ENCODE measurements at regions not wholly inside any gene's neighbourhood (a gene's known extent, or its start where the extent isn't known, plus 50 kb on each side); places are given as distances from the start of the nearest gene placed in this dataset.

DNA sequence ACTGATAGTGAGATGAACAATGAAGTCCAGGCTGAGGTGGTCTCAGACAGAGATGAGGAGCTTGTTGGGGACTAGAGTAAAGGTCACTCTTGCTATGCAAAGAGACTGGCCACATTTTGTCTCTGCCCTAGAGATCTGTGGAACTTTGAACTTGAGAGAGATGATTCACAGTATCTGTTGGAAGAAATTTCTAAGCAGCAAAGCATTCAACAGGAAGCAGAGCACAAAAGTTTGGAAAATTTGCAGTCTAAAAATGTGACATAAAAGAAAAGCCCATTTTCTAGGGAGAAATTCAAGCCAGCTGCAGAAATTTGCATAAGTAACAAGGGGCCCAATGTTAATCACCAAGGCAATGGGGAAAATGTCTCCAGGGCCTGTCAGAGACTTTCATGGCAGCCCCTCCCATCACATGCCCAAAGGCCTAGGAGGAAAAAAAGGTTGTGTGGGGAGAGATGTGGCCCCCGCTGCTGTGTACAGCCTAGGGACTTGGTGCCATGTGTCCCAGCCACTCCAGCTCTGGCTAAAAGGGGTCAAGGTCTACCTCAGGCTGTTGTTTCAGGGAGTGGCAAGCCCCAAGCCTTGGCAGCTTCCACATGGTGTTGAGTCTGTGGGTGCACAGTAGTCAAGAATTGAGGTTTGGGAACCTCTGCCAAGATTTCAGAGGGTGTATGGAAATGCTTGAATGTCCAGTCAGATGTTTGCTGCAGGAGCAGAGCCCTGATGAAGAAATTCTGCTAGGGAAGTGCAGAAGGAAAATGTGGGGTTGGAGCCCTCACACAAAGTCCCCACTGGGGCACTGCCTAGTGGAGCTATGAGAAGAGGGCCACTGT, 262.8 kb downstream of the DKK2 start:
- no peak for DNase-seq (ENCODE audit: low read depth in 2 of 3, low spot score in 2 of 3)

DNA sequence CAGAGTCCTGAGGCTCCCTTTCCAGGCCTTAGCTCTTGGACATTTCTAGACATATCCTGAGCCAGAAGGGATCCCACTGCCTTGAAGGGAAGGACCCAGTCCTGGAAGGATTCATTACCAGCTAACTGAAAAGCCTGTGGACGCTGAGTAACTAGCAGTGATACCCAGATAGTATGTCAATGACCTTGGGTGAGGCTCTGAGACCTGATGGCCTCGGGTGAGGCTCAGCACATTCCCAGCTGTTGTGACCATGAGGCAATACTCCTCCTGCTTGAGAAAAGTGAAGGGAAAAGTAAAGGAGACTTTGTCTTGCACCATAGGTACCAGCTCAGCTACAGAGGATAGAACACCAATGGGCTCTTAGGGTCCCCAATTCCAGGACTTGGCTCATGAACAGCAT, 268.1 kb downstream of the DKK2 start:
- DNase-seq (ENCODE audit: low read depth in 2 of 3, low spot score in 2 of 3), result no peak

DNA sequence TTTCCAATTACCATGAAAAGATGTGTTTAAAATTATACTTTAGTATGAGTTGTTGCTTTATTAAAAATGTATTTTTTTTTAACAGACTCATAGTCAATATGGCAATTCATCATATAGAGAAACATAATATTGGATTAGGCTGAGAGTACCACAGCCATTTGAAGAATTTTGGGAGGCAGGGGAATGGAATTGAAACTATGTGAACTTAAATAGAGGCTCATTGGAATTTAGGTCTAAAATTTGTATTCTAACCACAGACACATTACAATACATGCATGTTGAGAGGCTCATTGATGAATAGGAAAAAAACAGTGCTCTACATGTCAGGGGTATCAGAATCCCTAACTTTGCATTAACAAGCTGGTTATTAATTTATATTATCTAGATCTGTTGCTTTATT, 269.6 kb downstream of the DKK2 start:
- no peak for DNase-seq (ENCODE audit: low read depth in 2 of 3, low spot score in 2 of 3)

DNA sequence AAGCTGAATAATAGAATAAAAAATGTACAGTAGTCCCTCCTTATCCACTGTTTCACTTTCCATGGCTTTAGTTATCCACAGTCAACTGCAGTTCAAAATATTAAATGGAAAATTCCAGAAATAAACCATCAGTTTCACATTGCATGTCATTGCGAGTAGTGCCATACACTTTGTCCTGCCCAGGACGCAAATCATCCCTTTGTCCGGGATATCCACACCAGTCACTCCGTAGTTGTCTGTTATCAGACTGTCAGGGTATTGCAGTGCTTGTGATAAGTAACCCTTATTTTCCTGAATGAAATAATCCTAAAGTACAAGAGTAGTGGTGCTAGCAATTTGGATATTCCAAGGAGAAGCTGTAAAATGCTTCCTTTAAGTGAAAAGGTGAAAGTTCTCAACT, 271.3 kb downstream of the DKK2 start:
- no peak for DNase-seq (ENCODE audit: low read depth in 2 of 3, low spot score in 2 of 3)

DNA sequence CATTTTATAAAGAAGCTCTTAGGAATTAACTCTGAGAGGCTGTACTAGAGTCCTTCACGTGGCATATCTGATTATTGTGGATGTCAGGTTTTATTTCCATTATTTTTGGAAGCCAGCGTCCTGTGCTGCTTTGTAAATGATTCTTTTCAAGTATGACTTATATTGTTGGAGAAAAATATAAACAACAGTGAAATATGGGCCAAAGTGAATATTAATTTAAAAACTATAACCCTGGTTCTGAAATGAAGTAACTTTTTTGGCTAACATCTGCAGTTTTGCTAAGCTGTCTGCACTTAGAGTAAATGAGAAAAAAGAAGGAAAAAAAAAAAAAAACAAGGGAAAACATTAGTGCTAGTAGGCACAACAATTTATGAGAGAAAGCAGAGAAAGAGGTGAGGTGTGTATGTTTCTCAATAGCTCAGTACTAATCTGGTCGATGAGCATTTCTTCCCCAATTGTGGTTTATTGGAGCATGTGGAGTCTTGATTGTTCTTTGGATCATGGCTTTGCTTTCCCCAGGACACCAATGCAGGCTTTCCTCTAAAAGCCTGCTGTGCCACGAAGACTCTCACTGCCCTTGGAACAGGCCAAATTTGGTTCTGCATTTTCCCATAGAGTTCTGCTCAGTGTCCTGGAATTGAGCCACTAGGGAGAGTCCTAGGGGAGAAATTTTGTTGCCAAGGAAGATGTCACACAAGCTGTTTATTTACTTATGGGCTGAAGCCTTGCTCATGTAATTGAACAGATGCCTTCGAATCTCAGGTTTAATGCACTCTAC, 273.3 kb downstream of the DKK2 start:
- no peak for DNase-seq (ENCODE audit: low read depth in 2 of 3, low spot score in 2 of 3)

DNA sequence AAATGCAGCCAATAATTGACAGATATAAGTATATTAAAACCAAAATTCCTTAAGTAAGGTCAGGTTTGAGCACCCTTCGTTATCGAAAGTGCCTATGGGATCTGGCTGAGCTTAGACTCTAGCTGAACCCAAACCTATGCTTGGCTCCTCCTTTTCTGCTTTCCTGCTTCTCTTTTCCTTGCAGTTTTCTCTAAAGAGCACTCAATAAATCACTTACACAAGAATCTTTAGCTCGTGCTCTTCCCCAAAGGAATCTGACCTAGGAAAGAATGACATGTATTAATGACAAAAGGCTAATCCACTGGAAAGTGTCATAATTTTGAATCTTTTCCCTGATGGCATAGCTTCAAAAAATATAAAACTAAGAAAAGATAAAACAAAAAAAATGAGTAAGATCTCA, 282.7 kb downstream of the DKK2 start:
- DNase-seq (ENCODE audit: low read depth in 2 of 3, low spot score in 2 of 3), result no peak

DNA sequence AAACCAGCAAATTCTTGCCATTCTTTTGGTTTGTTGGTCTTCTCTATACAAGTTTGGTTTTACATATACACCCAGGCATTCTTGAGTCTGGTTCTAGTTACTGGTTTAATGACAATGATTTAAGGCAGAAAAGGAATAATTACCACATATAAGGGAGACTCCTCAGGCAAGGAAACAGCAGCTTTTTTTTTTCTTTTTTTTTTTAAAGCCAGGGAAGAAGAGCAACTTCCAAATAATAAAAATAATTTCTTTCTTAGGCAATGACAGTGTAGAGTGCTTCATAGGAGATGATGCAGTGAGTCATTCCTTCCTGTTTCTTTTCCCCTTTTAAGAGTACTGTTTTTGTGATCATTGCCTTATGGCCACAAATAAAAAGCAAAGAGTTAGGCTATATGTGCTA, 289.7 kb downstream of the DKK2 start:
- DNase-seq (ENCODE audit: low read depth in 2 of 3, low spot score in 2 of 3), result no peak

DNA sequence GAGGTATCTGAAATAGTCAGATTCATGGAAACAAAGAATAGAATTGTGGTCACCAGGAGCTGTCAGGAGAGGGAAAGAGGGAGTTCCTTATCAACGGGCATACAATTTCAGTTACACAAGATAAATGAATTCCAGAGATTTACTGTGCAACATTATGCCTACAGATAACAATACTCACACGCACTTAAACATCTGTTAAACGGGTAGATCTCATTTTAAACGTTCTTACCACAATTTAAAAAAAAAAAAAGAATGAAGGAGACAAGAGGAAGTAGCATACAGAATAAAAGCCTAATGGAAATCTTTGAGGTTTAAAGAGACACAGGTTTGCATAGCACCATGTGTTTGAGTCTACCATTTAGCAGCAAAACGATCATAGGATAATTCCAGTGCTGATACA, 298.0 kb downstream of the DKK2 start:
- DNase-seq (ENCODE audit: low read depth in 2 of 3, low spot score in 2 of 3), result no peak

DNA sequence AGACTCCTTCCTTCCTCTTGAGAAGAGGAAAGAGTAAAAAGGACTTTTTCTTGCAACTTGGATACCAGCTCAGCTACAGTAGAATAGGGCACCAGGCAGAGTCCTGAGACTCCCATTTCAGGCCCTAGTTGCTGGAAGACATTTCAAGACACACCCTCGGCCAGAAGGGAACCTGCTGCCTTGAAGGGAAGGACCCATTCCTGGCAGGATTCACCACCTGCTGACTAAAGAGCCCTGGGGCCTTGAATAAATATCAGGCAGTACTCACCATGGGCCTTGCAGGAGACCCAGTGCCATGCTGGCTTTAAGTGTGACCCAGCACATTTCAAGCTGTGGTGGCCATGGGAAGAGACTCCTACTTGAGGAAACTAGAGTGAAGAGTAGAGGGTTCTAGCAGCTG, 317.6 kb downstream of the DKK2 start:
- DNase-seq (ENCODE audit: low read depth in 2 of 3, low spot score in 2 of 3), result no peak

DNA sequence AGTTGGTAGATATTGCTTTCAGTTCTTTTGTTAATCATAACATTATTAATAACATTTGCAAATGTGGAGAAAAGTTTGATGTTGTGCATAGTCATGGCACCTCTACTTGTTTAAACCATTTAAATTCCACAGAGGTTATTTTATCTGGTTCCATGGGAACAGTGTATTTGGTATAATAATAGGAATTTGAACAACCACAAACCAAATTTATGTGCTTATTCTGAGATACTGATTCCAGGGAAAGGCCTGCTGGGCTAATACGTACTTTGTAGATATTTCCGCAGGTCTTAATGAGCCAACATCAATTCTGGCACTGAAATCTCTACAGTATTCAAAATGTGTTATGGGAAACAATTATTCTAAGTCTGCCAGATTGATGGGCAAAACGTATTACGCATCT, 319.0 kb downstream of the DKK2 start:
- DNase-seq (ENCODE audit: low read depth in 2 of 3, low spot score in 2 of 3), result no peak

DNA sequence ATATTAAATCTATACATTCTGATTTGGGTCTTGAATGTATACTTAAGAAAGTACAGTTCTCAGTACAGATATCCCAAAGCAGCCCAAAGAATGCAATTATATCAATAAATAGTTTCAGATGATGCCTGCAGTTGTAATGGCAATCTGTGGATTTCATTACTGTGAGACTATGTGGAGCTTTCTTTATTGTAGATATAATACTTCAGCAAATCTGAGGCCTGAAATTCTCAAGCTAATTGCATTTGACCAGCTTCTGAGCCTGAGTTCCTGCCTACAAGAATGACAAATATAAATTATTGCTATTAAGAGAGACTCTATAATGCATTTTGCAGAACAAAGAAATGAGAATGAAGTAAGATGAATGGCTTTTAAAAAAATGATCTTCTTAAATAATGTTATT, 320.3 kb downstream of the DKK2 start:
- no peak for DNase-seq (ENCODE audit: low read depth in 2 of 3, low spot score in 2 of 3)

DNA sequence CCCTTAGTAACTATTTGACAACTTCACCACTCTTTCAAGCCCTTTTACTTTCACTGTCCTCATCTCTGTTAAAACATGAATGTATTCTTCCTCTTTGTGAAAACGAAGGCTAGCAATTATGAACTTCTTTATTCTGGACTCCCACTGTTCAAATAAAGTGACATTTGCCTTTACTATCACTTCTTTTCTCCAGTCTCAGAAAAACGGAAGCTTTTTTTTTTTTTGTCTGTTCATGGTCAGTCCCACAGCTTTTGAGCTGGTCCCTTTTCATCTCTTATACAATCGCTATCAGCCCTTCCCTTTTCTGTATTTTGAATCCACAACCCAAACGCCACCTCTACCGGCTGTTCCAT, 327.7 kb downstream of the DKK2 start:
- no peak for DNase-seq (ENCODE audit: low read depth in 2 of 3, low spot score in 2 of 3)

DNA sequence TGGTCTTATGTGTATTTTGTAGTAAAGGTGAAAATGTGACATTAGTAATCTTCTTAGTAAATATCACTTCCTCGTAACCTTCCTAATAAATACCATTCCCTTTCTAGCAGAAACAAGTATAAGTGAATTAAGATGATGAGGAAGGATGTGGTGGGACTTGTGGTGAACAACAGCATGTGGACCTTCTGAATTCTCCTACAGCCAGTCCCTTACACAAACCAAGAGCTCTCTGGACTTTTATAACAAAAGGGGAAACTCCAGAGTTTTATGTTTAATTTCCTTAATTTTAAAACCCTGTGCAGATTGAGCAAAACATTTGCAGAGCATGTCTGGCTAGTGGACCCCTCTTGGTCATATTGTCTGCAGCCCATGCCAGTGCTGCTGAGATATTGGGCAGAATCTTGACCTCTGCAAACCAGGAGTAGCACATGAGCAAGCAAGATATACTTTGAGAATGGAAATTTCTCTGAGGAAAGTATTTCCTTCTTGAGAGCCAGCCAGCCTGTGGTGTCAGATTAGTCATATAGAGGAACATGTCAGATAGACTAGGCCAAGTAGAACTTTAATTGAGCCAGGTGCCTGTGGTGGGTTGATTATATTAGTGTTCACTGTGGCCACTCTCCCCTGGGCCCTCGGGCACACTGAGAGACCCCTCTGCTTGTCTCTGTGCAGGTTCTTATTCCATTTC, 328.2 kb downstream of the DKK2 start:
- DNase-seq (ENCODE audit: low read depth in 2 of 3, low spot score in 2 of 3), result no peak

DNA sequence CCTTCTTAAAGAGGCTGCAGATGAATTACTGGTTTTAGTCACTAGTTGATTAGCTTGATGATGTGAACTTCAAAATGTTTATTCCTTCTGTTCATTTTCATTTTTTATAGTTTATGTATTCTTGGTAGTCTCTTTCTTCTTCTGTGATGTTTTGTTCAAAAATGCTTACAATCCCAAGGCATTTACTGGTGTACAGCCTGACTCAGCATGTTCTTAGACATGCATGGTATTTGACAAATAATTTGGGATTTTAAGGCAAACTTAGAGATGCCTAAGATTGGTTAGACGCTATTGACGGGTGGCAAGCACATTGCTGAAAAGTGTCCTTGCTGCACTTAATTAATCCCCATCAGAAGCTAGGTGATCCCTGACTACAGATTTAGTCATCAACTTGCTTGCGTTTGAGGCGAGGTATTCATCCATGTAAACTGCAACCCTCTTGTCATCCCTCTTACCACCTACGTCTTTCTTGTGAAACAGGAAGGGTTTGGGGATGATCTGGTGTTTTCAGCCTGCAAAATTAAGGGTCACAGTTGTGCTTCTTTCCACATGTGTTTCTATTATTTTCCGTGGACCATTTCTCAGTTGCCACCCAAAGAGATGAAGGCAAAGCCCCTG, 331.8 kb downstream of the DKK2 start:
- DNase-seq (ENCODE audit: low read depth in 2 of 3, low spot score in 2 of 3), result no peak

DNA sequence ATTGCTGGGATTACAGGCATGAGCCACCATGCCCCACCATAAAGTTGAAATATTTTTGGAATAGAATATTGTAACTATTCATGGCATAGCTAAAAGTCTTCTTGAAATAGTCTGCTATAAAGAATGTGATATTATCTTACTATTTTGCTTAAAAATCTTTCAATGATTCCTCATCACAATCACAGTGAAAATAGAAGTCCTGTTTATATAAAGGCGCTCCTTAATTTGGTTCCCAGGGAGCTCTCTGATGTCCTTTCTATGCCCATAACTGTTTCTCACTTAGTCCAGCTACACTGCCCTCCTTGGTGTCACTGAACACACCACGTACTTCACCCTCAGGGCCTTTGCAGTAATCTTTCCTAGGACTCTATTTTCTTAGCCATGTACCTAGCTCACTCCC, 331.7 kb upstream of the GIMD1 start:
- no peak for DNase-seq (ENCODE audit: low read depth in 2 of 3, low spot score in 2 of 3)

DNA sequence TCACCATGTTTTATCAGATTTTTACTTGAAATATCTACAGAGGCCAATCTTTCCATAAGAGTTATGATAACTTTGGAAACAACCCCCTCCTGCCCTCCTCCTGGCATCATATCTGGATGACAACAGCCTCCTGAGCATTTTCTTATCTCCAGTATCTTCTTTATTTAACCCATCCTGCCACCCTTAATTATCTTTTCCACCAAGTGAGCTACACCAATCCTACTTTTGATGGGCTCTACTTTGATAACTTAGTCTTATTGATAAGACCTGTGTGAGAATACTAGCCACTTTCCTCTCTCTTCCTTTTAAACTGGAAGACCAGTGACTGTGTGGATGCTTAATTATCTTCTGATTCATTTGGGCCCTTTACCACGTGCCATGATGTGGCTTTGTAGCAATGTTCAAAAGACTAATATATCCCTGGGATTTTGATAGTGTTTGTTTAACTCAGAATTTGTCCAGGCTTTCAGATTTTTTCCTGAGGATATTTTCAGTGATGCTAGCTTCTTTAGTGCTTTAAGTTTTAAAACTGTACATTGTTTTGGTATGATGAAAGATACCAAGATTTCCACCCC, 330.1 kb upstream of the GIMD1 start:
- no peak for DNase-seq (ENCODE audit: low read depth in 2 of 3, low spot score in 2 of 3)

DNA sequence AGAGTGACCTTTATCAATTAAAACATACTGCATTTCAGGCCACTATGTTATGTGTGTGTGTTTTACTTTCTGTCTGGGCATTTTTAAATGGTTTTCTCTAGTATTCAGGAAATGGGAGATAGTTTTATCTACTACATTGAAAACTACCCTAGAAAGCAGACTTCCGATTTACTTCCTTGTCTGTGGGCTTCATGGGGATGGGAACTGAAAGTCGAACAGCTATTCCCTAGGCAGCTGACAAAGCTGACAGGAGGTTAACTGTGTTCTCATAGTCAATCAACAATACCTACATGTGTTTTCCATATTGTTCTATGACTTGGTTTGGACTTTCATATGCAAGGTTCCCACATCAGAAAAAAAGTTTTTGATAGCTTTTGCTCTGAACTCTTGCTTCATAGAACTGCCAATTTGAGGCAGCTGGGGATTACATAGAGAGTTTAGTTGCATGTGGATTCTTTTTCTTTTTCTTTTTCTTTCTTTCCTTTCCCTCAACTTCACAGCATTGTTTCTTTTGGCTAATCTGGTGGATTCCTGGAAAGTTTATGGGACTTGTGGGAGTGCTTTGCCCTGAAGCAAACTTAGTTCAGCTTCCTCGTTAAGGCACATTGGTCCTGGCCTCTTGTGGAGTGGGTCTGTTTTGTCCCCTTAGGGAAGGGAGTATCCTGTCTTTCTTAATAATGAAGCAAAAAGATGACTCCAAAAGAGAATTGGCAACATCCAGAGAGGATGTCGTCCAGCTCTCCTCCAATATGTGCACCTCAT, 327.1 kb upstream of the GIMD1 start:
- no peak for DNase-seq (ENCODE audit: low read depth in 2 of 3, low spot score in 2 of 3)

DNA sequence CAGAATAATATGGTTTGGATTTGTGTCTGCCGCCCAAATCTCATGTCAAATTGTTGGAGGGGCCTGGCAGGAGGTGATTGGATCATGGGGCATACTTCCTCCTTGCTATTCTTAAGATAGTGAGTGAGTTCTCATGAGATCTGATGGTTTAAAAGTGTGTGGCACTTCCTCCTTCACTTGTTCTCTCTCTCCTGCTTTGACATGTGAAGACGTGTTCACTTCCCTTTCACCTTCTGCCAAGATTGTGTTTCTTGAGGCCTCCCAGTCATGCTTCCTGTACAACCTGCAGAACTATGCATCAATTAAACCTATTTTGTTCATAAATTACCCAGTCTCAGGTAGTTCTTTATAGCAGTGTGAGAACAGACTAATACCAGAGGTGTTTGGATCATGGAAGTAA, 325.7 kb upstream of the GIMD1 start:
- DNase-seq (ENCODE audit: low read depth in 2 of 3, low spot score in 2 of 3), result no peak

DNA sequence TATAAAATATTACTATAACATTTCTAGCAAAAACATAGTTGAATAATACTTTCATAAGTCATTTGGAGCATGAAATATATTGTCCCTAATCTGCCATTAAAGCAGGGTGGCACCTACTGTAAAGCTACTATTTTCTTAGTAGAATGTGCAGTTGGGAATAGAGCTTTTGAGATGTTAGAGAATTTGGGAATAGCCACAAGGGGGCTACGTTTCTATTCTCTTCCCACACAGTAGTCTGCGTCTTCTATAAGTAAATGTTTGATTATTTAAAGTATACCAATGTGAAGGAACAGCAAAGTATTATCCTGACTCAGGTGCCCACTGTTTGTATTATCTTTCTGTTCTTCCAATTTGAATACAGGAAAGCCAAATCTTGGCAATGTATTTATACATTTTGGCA, 323.2 kb upstream of the GIMD1 start:
- no peak for DNase-seq (ENCODE audit: low read depth in 2 of 3, low spot score in 2 of 3)

DNA sequence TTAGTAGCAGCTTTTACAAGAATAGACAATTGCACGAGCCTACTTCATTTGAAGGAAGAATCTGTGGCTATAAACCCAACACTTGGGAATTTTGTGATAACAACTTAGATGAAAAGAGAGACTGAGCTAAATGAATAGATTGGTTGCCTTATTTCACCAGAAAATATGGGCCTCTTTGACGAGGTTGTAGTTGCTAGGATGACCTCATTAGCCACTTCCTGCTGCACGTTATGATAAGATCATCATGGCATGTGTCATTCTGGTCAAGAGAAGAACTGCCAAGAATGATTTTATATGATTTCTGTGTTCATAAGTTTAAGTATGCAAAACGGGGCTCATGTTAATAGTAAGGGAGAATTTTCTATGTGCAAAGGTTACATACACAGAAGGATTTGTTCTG, 321.9 kb upstream of the GIMD1 start:
- no peak for DNase-seq (ENCODE audit: low read depth in 2 of 3, low spot score in 2 of 3)

DNA sequence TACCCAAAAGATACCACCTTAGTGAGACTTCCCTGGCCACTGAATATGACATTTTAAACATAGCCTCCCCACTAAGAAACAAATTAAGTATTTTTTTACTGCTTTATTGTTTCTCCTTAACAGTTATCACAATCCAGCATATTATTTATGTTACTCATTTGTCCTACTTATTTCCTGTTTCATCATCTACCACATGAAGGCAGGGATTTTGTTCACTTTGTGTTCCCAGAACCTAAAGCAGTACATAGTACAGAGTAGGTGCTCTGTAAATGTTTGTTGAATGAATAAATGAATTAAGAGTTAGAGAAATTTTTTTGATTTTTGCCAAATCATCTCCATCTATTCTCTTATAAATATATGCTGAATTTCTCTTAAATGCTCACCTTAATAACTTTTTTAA, 318.4 kb upstream of the GIMD1 start:
- no peak for DNase-seq (ENCODE audit: low read depth in 2 of 3, low spot score in 2 of 3)

Measured in activated CD8-positive, alpha-beta memory T cell treated with anti-CD3 and anti-CD28 coated beads for 48 hours (primary cell).